CD1c-positive myeloid dendritic cell (primary cell): ENCODE measurements at regions not wholly inside any gene's neighbourhood (a gene's known extent, or its start where the extent isn't known, plus 50 kb on each side); places are given as distances from the start of the nearest gene placed in this dataset.
"Not testable (repeated sequence)": the region's sequence is repeated elsewhere in the genome, so short reads cannot be mapped to it uniquely, and the experiment has no call there.

Experiments
- DNase-seq: peaks from one replicate; pipeline ENCODE4 v3.0.0-alpha.2; 2016; ENCODE audit errors: extremely low spot score

DNA sequence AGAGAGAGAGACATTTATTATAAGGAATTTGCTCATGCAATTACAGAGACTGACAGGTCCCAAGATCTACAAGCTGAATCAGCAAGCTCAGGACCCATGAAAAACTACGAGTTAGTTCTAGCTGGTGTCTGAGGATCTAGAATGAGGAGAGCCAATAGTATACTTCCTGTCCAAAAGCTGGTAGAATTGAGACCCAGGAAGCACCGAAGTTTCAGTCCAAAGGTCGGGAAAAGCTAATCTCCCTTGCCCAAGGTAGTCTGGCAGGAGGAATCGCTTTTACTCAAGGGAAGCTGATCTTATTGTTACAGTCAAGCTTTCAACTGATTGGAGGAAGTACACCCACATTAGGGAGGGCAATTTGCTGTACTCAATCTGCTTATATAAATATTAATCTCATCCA, 389.6 kb downstream of the ADCYAP1 start:
- DNase-seq: no peak

DNA sequence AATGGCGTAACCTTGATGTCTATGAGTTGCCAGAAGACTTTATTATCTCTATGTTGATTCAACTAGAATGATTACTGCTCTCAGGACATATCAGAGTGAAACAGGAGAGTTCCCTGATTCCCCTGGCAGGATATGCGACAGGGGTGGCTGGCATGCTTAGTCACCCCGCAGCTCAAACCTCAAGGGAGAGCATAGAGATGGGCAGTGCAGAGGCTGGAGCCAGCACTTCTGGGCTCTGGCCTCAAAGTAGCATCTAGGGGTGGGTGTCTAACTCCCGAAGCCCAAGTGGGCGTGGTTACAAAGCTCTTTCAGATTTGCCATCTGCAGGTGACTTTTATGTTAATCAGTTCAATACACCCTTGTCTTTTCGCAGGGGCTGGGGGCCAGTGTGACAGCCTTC, 391.6 kb downstream of the ADCYAP1 start:
- DNase-seq: no peak

DNA sequence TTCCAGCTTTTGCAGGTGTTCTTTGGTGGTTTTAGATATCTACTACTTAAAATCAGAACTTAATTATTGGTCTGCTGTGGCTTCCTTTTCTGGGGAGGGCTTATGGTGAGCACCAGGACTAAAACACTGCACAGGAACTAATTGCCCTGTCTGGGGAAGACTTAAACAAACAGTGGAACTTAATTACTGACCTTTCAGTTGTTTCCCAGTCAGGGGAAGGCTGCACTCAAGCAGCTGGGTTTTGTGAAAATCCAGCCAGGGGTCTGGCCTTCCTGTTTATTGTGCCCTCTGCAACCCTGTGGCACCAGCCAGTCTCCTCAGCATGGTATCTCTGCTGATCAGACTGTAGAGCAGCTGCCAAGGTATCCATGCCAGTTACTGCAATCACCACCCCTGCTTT, 398.2 kb downstream of the ADCYAP1 start:
- no peak for DNase-seq

DNA sequence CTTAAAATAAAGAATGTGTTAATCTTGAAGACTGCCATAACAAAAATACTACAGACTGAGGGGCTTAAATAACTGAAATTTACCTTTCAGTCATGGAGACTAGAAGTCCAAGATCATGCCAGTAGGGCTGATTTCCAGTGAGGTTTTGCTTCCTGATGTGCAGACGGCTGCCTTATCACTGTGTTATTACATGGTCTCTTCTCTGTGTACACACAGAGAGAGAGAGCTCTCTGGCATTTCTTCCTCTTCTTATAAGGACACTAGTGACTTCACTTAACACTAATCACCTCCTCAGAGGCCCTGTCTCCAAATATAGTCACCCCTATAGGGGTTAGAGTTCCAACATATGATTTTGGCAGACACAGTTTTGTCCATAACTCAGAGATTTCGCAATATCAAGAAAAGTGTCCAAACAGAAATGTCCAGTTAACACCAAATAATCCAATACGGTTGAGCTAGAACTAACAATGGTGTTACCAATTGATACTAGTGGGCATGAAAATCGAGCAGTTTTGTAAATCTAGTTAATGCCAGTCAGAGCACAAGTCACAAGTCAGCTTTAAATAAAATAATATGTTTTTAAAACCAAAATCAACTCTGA, 399.8 kb downstream of the ADCYAP1 start:
- DNase-seq: no peak

DNA sequence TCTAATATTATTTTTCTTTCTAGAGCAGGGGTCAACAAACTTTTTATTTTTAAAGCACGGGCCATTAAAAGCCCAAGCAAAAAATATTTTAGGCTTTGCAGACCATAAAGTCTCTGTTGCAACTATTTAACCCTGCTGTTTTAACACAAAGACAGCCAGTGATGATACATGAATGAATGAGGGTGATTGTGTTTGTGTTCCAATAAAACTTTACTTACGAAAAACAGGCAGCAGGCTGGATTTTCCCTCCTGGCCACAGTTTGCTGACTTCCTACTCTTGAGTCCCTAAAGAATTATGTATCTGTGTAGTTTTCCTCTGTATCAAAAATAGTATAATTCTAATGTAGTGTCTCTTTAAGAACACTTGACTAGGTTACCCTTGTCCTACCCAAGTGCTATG, 402.0 kb downstream of the ADCYAP1 start:
- no peak for DNase-seq

DNA sequence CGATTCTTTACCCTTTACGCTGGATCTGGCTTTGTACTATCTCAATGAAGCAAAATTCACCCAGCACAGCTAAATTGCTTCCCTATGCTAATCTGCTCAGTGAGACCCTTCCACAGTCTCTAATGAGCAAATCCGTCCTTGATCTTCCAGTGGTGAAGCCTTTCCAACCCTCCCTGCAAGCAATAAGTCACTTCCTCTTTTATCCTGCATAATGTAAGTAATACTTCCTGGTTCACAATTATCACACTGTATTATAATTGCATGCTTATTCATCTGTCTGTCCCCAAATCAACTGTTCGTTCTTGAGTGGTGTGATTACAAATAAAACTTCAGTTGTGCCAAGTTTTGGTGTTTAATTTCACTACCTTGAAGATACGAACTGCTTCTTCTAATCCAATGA, 404.0 kb downstream of the ADCYAP1 start:
- DNase-seq: no peak

DNA sequence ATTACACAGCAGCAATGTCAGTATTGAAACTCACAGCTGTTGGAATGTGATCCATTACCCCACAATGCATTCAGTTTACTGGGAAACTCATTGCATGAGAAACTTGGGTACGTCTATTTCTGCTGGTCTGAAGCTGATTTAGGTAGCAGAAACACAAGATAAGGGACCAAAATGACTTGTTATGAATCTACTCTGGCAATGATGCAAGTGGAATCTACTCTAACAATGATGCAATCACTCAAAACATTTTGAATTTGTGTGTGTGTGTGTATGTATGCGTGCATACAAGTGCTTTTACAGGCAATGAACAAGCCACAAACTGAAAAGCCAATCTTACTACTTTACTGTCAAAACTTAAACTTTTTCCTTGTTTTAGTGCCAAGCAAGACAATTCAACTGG, 406.7 kb downstream of the ADCYAP1 start:
- DNase-seq: no peak

DNA sequence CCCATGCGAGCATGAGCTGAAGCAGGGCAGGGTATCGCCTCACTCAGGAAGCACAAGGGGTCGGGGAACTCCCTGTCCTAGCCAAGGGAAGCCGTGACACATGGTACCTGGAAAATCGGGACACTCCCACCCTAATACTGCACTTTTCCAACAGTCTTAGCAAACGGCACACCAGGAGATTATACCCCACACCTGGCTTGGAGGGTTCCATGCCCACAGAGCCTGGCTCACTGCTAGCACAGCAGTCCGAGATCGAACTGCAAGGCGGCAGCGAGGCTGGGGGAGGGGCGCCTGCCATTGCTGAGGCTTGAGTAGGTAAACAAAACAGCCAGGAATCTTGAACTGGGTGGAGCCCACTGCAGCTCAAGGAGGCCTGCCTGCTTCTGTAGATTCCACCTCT, 430.7 kb downstream of the ADCYAP1 start:
- DNase-seq: not testable (repeated sequence)

DNA sequence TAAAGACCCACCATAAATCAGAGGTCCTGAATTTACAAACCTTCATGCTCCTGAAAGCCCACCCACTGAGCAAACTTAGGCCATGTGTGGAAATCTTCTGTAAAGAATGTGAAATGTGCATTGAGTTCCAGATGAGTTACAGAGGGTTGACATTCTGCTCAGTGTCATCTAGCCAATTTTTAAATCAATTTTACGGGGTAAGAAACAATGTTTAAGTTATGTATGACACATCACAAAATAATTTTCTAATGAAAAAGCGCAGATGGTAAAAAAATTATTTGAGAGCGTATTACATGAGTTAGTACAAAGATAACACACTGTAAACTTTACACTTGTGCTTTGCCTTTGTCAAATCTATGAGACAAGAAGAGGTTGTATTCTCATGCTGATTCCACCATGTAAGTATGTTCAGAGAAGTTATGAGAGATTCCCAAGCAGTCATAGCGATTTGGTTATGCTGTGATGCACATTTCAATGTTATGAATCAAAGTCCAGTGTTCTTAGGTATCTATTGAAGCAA, 446.3 kb downstream of the ADCYAP1 start:
- DNase-seq: no peak

DNA sequence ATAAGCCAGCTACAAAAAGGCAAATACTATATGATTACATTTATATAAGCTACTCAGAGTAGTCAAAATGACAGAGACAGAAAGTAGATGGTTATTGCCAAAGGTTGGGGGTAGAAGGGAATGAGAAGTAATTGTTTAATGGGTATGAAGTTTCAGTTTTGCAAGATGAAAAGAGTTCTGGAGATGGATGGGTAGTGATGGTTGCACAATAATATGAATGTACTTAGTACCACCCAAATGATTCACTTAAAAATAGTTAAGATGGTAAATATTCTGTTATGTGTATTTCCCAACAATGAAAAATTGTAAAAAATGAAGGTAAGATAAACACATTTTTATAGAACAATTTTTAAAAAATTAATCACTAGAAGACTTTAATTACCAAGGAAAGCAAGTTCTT, 448.4 kb downstream of the ADCYAP1 start:
- no peak for DNase-seq

DNA sequence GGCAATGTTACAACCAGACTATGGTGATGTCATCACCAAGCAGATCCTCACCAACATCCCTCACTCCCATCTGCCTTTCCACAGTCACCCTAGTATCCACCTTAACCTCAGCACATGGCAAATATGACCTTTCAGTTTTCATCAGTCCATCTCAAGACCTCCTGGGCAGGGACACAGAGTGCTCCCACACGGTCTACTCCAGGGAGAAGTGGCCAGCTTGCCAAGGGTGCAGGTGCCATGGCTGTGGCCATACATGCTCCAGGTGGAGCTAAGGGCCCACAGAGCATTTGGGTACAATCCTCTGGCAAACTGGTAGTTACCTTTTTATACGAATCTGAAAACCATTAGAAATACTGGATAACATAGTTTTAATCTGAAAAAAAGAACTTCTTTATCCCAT, 453.1 kb downstream of the ADCYAP1 start:
- no peak for DNase-seq

DNA sequence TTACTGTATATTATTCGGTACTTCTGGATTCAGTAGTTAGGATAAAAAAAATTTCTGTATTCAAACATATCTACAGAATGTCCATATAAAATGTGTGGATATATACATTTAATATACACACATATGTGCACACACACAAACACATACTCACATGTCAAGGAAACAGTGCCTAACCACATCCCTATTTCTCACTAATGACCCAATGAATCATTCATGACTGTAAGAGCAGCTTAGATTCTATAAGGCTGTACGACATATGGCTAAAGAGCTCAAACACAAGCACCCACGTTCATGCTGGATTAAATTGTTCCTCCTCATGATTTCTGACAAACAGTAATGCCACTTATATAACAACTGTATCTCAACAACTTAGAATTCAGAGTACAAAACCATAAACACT, 457.3 kb downstream of the ADCYAP1 start:
- no peak for DNase-seq

DNA sequence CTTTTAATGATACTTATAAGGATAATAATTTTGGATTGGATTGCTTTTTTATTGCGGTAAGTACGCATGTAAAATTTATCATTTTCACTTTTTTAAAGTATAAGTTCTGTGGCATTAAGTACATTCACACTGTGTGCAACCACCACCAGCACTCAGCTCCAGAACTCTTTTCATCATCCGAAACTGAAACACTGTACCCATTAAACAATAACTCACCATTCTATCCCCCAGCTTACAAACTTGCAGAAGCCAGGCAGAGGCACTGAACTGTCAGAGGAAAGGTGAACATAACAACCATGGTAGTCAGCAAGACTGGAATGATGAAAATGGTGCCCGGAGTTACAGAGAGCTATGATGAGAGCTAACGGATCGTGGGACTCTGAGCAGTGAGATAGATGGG, 465.9 kb downstream of the ADCYAP1 start:
- DNase-seq: no peak

DNA sequence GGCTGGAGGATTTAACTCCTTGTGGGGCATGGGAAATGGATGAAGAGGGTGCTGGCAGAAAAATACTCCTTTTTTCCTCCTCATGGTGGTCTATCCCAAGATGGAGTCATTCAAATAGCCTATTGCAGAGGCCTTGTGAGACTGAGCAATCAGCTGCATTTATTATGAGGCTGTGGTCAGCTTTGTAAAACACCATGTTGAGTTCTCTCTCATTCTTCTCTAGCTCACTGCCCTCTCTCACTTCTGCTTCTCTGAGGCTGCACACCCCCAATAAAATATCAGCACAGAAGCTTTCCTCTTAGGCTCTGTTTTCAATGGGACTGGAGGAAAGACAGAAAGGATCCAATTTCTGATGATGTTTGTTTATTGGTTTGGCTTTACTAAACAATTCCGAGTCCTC, 467.1 kb downstream of the ADCYAP1 start:
- no peak for DNase-seq

DNA sequence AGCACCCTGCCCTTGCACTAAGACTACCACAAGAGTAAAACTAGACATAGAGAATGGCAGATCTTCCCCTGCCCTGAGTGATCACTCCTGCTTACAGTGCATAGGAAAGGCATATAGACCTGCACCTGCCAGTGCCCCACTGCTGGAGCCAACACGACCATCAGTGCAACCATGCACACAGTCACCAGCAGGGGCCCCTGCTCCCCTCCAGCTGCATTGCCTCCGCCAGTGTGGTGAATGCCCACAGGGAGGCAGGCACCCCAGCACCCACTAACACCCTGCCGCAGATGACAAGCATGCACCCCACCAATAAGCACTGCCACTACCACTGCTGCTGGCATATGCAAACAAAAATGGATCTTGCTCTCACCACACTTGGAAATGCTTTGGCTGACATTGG, 478.8 kb downstream of the ADCYAP1 start:
- DNase-seq: no peak

DNA sequence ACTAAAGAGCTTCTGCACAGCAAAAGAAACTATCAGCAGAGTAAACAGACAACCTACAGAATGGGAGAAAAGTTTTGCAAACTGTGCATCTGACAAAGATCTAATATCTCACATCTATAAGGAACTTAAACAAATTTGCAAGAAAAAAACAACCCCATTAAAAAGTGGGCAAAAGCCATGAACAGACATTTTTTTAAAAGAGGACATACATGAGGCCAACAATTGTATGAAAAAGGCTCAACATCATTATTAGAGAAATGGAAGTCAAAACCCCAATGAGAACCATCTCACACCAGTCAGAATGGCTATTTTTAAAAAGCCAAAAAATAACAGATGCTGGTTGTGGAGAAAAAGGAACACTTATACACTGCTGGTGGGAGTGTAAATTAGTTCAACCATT, 483.8 kb downstream of the ADCYAP1 start:
- DNase-seq: not testable (repeated sequence)

DNA sequence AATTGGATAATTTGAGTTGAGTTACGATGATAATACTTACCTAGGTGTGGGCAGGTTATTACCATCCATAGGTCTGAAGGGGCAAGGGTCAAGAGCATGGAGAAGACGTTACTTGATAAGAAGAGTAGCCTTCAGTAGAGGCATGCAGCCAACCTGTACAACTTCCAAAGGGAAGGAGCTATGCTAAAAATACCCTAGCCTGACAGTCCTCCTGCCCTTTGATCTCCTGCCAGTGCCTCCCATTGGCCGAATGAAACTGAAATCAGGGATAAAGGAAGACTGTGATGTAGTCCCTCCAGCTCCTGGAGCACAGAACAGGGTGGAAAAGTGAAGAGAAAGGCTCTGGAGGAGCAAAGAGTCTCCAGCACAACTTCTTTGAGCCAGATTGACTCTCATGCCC, 487.4 kb downstream of the ADCYAP1 start:
- DNase-seq: no peak

DNA sequence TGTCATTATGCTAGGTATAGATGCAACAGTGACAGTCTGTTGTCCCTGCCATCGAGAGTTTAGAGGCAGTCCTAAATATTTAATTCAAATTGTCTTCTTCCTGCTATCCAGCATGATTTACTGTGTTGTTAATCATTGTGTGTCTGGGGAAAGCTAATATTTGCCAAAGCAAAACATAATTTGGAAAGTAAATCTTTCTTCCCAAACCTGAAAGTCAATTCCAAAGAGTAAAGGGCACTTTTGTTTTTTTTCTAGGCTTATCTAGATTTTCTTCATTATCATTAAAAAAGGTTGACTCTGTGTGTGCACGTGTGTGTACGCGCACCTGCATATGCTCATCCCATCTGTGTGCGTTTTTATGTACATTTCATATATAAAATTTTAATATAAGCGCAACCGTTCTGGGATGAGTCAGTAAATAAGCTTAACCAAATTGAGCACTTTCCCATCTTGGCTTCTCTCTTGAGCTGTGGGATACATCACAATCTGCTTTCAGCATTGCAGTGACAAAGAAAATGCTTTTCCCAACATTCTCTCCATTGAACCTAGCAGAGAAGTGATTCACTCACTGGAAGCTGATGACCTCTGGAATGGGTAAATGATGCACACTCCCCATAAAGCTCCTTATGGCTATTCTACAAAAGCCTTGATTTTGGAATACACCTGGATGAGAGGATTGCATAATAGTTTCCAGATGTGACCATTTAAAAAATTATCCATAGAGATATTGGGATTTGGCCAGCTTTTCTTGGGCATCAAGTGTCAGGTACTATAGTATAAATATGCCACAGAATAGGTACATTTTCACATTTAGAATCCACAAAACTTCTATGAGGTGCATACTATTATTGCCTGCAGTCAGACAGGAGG, 488.4 kb downstream of the ADCYAP1 start:
- DNase-seq: no peak

DNA sequence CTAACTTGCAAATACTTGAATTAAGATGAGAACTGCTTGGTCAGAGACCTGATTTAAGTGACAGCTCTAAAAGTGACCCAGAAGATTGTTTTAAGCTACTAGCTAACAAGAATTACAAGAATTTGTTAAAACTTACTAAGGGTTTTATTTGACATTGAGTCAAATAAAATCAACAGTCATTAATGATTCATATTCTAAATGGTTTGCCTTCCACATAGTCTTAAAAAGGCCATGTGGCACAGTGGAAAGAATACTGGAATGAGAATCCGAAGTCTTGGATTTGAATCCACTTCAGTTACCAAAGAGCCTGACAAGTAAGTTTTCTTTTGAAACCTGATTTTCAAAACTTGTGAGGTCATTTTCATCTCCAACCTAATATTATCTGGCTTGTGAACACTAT, 489.3 kb downstream of the ADCYAP1 start:
- no peak for DNase-seq

DNA sequence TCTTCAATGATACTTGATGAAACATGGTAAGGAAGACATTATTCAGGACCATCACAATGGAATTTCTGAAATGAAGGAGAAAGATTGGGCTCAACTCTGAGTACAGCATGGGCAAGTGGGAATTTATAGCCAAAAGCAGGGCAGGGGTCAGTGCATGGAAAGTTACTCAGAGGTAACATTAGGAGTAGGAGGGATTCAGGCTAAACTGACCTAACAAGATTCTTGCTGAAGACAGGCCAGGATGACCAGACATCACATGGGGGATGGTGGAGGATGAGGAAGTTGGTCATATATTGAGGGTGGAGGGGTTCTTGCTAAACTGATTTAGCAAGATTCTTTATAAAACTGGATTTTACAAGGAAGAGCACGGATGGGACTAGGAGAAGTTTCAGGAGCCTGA, 489.8 kb downstream of the ADCYAP1 start:
- DNase-seq: no peak

DNA sequence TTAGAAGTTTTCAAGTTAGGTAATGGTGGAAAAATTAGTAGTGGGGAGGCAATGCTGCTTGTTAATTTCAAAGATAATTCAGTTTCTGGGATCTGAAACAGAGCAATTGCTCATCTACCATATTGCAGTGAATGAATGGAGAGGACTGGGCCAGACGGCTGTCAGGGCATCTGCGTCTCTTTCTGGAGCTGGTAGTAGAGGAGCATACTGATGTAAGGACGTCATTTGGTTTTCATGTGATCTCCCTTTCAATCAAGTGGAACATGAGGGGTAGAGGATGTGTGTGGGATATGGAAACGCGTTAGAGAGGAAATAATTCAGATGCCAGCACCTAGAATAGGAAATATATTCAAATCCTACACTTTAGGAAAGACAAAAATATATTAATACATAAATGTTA, 490.3 kb downstream of the ADCYAP1 start:
- no peak for DNase-seq

DNA sequence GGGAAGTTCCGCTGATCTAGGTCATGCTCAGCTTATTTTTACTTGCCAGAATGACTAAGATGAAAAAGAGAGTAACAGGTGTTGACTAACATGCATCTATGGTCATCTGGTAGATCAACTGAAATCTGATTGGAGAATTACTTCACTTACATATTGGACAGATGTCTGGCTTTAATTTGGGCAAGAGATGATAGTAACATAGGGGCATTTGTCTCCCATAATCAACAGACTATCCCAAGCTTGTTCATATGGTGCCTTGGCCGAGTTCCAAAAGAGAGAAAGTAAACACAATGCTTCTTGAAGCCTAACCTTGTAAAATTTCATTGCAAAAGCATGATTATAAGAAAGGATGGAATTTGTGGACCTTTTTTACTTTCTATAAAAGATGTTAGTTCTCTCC, 503.7 kb downstream of the ADCYAP1 start:
- no peak for DNase-seq

DNA sequence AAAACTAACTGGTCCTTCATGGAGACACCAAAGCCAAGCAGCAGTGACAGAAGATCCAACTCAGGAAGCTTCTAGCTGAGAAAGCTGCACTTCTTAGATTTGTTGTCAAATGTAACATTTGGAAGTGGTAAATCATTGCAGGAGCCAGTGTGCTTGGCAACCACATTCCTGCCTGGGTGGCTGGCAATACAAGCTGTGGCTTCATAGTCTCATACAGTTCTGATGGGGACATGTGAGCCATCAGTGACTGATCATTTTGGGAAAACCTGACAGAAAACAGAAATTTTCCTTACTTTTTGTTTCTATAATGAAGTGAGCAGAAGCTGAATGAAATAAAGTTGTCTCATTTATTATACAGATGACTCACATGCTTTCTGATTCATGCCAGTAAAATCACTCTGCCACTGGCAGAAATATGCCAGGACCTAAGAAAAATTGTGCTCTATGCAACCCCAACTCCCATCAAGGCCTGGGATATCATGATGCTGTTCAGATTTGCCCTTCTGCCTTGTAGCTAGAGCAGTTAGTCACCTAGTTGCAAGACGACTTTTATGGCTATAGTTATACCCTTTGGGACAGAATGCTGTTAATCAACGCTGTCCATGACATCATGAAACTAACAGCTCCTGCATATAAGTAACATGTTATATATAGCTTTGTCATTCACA, 508.1 kb downstream of the ADCYAP1 start:
- DNase-seq: no peak
